GM21360 (cell line): ENCODE measurements at regions not wholly inside any gene's neighbourhood (a gene's known extent, or its start where the extent isn't known, plus 50 kb on each side); places are given as distances from the start of the nearest gene placed in this dataset.
"Not testable (repeated sequence)": the region's sequence is repeated elsewhere in the genome, so short reads cannot be mapped to it uniquely, and the experiment has no call there.

Experiments used
- ATAC-seq: cut with Tn5 transposase; IDR thresholded peaks from one replicate; pipeline ENCODE4 v1.9.1; 2021; ENCODE audit warnings: mild to moderate bottlenecking, moderate library complexity; ENCODE audit not compliant: unreplicated experiment

- no peak for ATAC-seq
Measured at GRCh38 chr4:58871509-58871908, 1761.3 kb upstream of the IGFBP7 start.

- no peak for ATAC-seq
Measured at GRCh38 chr4:58849026-58849425, 1738.8 kb upstream of the IGFBP7 start.

- no peak for ATAC-seq
Measured at GRCh38 chr4:58843455-58843854, 1733.3 kb upstream of the IGFBP7 start.

- no peak for ATAC-seq
Measured at GRCh38 chr4:58833126-58833525, 1722.9 kb upstream of the IGFBP7 start.

GRCh38 chr4:58825278-58825677, 1715.1 kb upstream of the IGFBP7 start:
- no peak for ATAC-seq

GRCh38 chr4:58818560-58818959, 1708.4 kb upstream of the IGFBP7 start:
- ATAC-seq = not testable (repeated sequence)

GRCh38 chr4:58809948-58810347, 1699.8 kb upstream of the IGFBP7 start:
- no peak for ATAC-seq

GRCh38 chr4:58809366-58809765, 1699.2 kb upstream of the IGFBP7 start:
- ATAC-seq = no peak

GRCh38 chr4:58808817-58809216, 1698.6 kb upstream of the IGFBP7 start:
- no peak for ATAC-seq

- ATAC-seq = no peak
Measured at GRCh38 chr4:58807843-58808615, 1697.8 kb upstream of the IGFBP7 start.

GRCh38 chr4:58776627-58777026, 1666.4 kb upstream of the IGFBP7 start:
- no peak for ATAC-seq

- no peak for ATAC-seq
Measured at GRCh38 chr4:58767598-58767997, 1657.4 kb upstream of the IGFBP7 start.

- no peak for ATAC-seq
Measured at GRCh38 chr4:58766763-58767162, 1656.6 kb upstream of the IGFBP7 start.

- ATAC-seq = no peak
Measured at GRCh38 chr4:58761563-58761962, 1651.4 kb upstream of the IGFBP7 start.

GRCh38 chr4:58760737-58761136, 1650.6 kb upstream of the IGFBP7 start:
- ATAC-seq = no peak

- no peak for ATAC-seq
Measured at GRCh38 chr4:58760100-58760499, 1649.9 kb upstream of the IGFBP7 start.

- no peak for ATAC-seq
Measured at GRCh38 chr4:58749206-58749605, 1639.0 kb upstream of the IGFBP7 start.

GRCh38 chr4:58740897-58741296, 1630.7 kb upstream of the IGFBP7 start:
- ATAC-seq = no peak

GRCh38 chr4:58739275-58739674, 1629.1 kb upstream of the IGFBP7 start:
- ATAC-seq = no peak

GRCh38 chr4:58738375-58738774, 1628.2 kb upstream of the IGFBP7 start:
- no peak for ATAC-seq

GRCh38 chr4:58734030-58734674, 1624.0 kb upstream of the IGFBP7 start:
- ATAC-seq = no peak

- ATAC-seq = no peak
Measured at GRCh38 chr4:58732973-58733372, 1622.8 kb upstream of the IGFBP7 start.

- no peak for ATAC-seq
Measured at GRCh38 chr4:58723954-58724353, 1613.8 kb upstream of the IGFBP7 start.
